KG1 (cell line): ENCODE measurements at regions not wholly inside any gene's neighbourhood (a gene's known extent, or its start where the extent isn't known, plus 50 kb on each side); places are given as distances from the start of the nearest gene placed in this dataset.

Experiments
- DNase-seq: peaks from one replicate; lab custom pipeline; 2025; lab: John Stamatoyannopoulos, UW

GRCh38 chr1:22221233-22221780 is 78.4 kb upstream of the WNT4 start:
- DNase-seq: no peak

DNA sequence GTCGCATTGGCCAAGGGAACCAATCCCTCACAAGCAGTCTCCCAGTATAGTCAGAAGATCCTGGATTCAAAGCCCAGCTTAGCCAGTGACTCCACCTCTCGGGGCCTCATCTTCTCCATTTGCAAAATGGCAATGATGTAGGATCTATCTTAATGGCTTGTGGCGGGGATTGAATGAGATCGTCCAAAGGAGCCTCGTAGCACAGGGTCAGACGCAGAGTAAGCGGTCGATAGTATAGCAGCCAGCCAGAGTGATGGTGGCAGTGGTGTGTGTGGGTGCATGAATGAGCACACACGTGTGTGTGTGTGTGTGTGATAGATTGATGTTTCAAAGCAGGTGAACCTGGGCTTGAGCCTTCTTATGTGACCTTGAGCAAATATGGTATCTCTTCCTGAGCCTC is 79.8 kb upstream of the WNT4 start:
- DNase-seq: no peak

DNA sequence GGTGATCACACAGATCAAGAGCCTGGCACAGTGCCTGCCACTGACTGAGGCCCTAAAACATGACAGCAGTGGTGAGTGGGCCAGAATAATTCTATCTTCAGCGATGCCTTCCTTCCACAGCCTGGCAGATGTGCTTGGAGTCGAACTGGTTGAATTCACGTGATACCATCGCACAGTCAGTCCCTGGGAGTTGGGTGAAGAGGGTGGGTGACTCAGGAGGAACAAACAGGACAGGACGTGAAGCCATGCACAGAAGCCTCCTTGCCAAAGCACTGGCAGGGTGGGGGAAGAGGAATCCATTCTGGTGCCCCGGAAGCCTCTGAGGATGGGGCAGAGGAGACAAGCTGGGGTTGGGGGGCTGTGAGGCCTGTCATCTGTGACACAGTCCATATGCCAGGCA is 80.3 kb upstream of the WNT4 start:
- no peak for DNase-seq

DNA sequence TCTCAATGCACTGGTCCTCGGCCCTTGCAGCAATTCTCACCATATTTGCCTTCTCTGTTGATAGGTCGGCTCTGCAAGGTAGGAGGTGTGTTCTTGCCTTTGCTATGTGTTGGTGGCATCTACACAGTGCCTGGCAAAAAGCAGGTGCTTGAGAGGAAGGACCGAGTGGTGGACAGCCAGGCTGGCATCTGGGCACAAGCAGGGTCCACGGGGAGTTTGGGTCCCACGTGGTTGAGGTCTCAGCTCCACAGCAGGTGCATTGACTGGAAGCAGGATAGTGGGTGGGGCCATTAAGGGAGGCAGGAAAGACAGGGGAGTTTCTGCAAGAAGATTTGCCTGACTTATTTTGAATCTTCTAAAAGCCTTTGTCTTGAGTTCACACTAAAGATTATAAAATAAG is 81.2 kb upstream of the WNT4 start:
- DNase-seq: no peak

GRCh38 chr1:22224631-22225030 is 81.7 kb upstream of the WNT4 start:
- no peak for DNase-seq

DNA sequence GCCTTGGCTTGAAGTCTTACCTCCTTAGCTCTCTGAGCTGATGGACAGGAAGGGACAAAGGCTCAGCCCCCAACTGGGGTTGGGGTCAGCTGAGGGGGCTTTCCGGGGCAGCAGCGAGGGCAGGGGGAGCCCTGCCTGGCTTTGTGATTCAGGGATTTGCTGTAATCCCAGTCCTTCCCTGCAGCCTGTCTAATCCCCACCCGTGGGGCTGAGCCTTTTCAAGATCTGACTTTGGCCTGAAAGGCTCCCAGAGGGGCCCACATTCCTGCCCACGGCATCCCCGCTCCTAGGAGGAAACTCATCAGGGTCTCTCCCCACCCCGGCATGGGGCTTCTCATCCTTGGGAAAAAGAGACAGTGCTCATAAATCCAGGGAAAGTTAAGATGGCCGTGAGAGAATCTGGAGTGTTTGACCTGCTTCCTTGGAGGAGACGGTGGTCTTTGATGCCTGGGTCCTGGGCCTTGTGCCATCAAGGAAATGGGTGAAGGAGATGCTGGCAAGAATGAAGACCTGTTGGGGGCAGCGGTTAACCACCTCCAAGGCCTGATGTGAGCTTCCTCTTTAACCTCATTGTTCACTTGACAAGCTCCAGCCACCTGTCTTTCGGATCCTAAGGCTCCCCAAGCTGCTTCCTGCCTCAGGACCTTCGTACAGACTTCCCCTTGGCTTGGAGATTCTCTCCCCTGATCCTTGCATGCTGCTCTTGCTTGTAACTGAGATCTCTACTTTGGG is 83.1 kb upstream of the WNT4 start:
- DNase-seq: peak; percentile 6

GRCh38 chr1:22228074-22228473 is 85.2 kb upstream of the WNT4 start:
- no peak for DNase-seq

DNA sequence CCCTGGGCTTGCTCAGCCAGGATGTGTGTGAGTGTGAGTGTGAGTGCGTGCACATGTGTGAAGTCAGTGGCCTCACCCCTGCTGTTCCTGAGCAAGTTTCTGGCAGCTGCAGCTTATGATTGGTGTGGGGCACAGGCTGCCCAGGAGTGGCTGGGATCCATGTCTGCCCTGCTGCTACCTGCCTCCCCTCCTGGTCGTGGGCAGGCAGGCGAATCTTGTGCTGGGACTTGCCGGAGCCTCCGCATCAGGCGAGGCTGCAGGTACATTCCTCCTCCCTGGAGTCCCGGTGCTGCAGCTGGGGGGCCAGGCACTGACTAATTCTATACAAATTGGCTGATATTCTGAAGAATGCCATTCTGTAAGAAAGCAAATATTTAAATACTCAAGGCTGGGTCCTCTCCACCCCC is 85.6 kb upstream of the WNT4 start:
- DNase-seq: no peak

DNA sequence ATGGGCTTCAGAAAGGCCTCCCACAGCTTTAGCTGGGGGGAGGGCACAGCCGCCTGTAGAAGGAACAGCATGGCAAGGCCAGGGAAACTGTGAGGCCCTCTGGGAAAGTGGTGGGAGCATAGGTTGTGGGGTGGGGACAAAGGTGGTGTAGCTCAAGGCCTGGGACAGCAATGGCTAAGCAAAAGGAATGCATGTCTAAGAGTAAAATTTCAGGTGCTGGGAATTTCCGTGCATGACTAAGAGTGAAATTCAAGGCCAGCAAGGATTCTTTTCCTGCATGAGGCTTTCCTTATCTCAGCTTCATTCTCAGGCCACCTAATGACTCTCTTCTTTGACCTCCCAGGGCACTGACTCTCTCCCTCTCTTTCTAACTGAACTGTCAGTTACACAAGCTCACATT is 86.5 kb upstream of the WNT4 start:
- DNase-seq: no peak

DNA sequence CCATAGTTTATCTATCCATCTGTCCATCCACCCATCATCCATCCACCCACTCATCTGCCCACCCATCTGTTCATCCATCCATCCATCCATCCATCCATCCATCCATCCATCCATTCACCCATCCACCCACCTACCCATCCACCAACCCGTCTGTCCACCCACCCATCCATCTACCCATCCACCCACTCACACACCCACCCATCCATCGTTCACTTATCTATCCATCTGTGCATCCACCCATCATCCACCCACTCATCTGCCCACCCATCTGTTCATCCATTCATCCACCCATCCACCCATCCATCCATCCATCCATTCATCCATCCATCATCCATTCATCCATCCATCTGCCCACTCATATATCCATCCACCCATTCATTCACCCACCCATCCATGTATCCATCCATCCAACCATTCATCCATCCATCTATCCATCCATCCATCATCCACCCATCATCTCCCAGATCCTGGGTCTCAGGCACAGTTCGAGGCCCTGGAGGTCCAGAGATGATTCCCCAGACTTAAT is 88.2 kb upstream of the WNT4 start:
- DNase-seq: no peak

DNA sequence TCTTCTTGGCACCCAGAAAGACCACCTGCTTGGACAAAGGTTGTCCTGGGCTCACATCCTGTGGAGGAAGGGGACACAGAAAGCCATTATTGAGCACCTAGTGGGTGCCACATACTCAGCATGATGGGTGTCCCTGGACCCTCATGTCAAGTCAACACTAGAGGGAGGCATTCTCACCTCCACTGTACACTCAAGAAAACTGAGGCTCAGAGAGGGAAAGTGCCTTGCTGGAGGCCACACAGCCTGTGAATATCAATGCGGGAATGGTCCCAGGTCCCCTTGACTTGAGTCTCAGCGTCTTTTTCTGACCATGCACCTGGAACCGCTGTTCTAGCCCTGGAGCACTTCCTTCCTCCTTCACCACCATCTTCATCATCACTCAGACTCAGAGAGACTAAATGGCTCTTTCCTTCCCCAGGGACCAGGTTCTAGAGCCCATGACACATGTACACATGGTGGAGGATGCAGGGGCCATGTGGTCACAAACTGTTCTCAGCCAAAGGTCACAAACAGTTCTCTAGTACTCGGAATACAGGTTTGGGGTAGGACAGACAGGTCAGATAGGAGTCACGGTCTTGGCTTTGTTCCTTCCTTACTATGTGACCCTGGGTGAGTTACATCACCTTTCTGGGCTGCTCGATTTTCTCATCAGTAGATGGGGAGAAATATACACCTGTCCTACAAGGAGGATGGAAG is 89.2 kb upstream of the WNT4 start:
- no peak for DNase-seq

DNA sequence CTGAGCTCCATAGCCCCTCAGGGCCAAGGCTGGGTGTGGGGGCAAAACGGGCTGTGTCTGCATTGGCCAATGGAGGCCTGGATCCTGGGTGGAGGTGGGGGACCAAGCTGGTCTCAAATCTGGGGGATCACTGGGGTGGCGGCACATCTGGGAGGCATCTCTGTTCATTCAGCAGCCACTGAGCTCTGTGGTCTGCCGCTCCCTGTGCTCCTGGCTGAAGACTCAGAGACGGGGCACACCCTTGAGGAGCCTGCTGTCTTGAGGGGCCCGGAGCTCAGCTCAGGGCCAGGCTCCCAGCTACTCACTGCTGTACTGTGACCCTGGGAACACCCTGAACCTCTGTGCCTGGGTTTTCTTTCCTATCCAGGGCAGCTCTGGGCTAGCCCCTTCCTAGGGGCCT is 90.3 kb upstream of the WNT4 start:
- DNase-seq: no peak

- no peak for DNase-seq
Observed at GRCh38 chr1:22234476-22235030, 91.7 kb upstream of the WNT4 start.

GRCh38 chr1:22236166-22236565 is 93.3 kb upstream of the WNT4 start:
- no peak for DNase-seq

DNA sequence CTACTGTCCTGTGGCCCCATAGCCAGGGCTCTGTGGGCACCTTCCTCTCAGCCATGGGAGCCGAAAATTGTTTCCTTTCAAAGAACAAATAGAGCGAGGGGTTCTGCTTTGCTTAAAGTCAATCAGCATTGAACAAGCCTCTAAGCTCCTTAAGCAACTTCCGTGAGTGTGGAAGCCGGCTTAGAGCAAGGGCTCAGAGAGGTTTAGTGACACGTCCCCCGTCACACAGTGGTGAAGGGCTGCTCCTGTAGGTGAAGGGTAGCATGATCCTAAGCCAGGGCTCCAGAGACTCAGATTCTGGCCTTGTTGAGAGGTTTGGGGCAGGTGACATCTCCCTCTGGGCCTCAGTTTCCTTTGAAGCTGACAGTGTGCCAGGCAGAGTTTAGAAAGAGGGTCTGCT is 94.0 kb upstream of the WNT4 start:
- DNase-seq: no peak

DNA sequence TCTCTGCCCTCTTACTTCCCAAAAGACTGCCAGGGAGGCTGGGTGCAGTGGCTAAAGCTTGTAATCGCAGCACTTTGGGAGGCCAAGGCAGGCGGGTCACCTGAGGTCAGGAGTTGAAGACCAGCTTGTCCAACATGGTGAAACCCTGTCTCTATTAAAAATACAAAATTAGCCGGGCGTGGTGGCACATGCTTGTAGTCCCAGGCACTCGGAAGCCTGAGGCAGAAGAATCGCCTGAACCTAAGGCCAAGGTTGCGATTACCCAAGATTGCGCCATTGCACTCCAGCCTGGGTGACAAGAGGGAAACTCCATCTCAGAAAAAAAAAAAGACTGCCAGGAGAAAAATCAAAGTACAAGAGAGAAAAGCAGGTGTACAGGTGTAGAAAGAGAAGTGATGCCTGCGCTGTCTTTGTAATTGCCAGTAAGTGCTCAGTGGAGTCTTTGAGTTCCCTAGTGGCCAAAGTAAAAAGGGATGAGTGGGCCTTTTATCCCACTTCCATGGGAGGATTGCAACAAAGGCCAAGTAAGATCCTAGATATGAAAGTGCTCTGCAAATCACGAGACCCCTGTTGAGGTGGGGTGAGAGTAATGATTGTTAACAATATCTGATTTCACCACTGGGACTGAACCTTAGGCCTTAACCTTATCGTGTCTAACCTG is 94.7 kb upstream of the WNT4 start:
- DNase-seq: no peak

DNA sequence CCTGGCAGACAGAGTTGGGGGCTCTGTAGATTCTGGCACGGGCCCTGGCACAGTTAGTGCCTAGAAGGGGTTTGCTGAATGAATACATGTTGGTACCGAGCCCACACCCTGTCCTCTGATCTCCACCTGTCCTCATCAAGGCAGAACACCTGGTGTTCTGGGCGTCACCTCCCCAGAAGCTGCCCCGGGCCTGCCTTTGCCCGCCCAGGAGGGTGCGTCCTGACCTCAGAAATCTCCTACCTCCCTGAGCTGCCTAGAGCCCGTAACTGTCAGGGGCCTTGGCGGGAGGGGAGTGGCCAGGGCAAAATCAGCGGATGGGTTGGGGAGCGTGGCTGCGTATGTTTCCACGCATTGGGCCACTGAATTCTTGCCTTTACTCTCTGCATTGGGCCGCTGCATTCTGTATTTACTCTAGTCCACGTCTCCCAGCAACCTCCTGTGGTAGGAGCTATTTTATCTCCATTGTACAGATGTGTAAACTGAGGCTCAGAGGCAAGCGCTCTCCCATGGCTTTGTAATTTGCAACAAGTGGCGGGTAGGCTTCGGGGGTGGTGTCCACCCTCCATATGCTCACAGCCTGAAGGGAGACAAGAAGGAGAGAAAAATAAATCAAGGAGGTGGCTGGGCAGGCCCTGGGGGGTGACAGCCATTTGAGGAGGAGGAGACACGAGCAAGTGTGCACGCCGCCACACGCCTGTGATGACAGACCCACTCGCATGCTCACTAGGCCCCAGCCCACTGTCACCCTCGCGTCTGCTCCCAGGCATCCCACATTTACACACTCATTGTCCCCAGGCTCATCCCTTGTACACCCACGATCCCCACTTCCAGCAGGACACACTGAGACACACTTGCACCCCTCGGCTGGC is 95.7 kb upstream of the WNT4 start:
- DNase-seq: no peak

DNA sequence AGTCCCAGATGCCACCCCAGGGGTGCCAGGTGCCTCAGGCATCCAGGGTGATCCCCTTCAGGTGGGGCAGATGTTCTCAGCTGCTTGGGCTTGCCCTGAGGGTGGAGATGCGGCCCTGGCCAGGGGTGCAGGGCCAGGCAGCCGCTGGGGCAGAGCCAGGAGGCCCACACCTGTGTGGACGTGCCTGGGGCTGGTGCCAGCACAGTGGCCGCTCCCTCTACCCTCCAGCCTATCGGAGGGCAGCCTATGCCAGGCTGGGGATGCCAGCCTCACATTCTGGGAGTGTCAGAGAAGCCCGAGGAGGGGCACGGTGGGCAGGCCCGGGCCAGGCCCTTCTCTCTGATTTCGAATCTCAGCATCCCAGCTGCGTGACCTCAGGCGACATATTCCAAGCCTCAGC is 96.5 kb upstream of the WNT4 start:
- no peak for DNase-seq

DNA sequence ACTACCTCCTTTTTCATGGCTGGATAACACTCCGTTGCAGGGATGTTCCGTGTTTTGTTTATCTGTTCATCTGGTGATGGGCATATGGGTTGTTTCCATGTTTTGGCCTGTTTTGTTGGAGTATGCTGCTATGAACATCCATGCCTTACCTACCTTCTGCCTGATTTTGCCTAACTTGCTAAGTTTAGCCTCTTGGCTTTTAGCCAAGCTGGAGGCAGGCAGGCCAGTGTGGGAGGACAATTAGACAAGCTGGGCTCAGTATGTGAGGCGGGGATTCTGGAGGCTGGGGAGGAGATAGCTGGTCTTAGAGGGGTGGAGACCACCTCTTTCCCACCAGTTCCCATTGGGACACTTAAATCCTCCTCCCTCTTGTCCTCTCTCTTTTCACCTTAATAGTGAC is 98.4 kb upstream of the WNT4 start:
- DNase-seq: no peak

- DNase-seq: no peak
Observed at GRCh38 chr1:22241811-22242210, 98.9 kb upstream of the WNT4 start.

DNA sequence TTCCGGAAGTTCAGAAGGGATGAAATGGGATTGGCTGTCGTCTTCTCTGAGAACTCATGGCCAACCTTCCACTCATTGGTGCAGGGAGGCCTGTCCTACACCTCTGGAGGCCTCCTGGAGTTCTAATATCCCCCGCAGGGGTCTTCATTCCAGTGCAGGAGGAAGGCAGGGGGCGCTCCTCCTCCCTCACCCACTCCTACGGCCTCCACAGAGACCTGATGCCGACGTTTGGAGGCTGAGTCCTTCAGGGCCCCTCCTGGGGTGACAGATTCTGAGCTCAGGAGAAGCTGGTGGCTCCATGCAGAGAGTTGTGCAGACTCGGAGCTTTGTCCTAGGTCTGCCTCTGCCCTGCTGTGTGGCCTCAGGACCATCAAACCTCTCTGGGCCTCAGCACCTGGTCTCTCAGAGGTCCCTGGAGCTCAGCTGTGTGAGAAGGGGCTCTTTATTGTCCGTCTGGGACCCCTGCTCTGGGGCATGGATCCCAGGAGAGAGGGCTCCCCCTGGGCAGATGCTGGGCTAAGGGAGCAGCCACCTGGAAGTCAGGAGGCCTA is 102.3 kb upstream of the WNT4 start:
- no peak for DNase-seq
